PC-9 (cell line): ENCODE measurements at regions not wholly inside any gene's neighbourhood (a gene's known extent, or its start where the extent isn't known, plus 50 kb on each side); places are given as distances from the start of the nearest gene placed in this dataset.

Experiments
- EZH2 ChIP-seq: fragments of 200-600 bp; sonication (generic); IDR thresholded peaks from 2 replicates; pipeline ENCODE4 v1.8.0; 2017; ENCODE audit warnings: antibody characterized with exemption, low read depth
- TF ChIP-seq, protein P1 (sequence below): fragments of 200-600 bp; sonication (generic); conservative IDR thresholded peaks from 2 replicates; pipeline ENCODE4 v1.6.1; 2017; ENCODE audit warnings: mixed run types, antibody characterized with exemption, mild to moderate bottlenecking, moderate library complexity

DNA sequence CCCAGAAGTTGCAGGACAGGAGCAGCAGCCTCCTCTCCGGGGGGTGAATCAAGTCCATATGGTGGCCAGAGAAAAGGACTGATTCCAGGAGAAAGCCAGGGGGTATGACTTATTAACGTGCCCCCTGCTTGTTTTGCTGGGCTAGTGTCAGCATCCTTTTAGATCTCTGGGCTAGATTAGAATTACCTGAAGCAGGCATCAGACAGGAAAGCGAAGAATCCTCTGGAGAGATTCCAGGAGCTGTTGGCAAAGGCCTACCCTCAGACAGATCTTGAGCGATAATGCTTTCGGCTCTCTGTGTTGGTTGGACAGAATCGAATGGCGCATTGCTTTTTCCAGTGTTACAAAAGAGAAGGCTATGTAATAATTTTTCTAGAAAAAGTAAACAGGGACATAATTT lies 164.0 kb upstream of the GLI3 start:
- TF ChIP-seq, protein P1, sequence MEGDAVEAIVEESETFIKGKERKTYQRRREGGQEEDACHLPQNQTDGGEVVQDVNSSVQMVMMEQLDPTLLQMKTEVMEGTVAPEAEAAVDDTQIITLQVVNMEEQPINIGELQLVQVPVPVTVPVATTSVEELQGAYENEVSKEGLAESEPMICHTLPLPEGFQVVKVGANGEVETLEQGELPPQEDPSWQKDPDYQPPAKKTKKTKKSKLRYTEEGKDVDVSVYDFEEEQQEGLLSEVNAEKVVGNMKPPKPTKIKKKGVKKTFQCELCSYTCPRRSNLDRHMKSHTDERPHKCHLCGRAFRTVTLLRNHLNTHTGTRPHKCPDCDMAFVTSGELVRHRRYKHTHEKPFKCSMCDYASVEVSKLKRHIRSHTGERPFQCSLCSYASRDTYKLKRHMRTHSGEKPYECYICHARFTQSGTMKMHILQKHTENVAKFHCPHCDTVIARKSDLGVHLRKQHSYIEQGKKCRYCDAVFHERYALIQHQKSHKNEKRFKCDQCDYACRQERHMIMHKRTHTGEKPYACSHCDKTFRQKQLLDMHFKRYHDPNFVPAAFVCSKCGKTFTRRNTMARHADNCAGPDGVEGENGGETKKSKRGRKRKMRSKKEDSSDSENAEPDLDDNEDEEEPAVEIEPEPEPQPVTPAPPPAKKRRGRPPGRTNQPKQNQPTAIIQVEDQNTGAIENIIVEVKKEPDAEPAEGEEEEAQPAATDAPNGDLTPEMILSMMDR, result no peak
- TF ChIP-seq EZH2, result no peak
